HL-60 (cell line): ENCODE measurements at regions not wholly inside any gene's neighbourhood (a gene's known extent, or its start where the extent isn't known, plus 50 kb on each side); places are given as distances from the start of the nearest gene placed in this dataset.

Experiments
- DNase-seq, 2 experiments: peaks; one replicate each; pipeline ENCODE4 v3.0.0-alpha.2; 2010 to 2020; ENCODE audit warnings: low read depth in 1 of 2, low spot score in 1 of 2
- H3K27ac ChIP-seq: fragments of 250-450 bp; sonication (Bioruptor Pico); replicated peaks from 2 replicates; pipeline ENCODE4 v1.5.1; 2020; ENCODE audit warnings: mild to moderate bottlenecking, moderate library complexity
- H3K27me3 ChIP-seq: fragments of 250-450 bp; sonication (Bioruptor Pico); 2 replicates; pipeline ENCODE4 v1.5.1; 2021; ENCODE audit warnings: mild to moderate bottlenecking, moderate library complexity; ENCODE audit not compliant: insufficient read depth, poor library complexity, severe bottlenecking
- H3K4me3 ChIP-seq: replicated peaks from 2 replicates; pipeline ENCODE4 v1.5.1; 2011; ENCODE audit warnings: mild to moderate bottlenecking, control low read depth, low read length; ENCODE audit not compliant: insufficient read depth
- GABPA ChIP-seq: IDR thresholded peaks from 2 replicates; pipeline ENCODE4 v1.6.1; 2012; ENCODE audit warnings: low read depth
- POLR2AphosphoS5 ChIP-seq: IDR thresholded peaks from 2 replicates; pipeline ENCODE4 v1.6.1; 2012; ENCODE audit warnings: low read depth
- SPI1 ChIP-seq: IDR thresholded peaks from 2 replicates; pipeline ENCODE4 v1.6.1; 2012; ENCODE audit warnings: low read depth, mild to moderate bottlenecking, borderline replicate concordance
- TF ChIP-seq, protein P1 (sequence below): IDR thresholded peaks from 2 replicates; pipeline ENCODE4 v1.6.1; 2012; ENCODE audit warnings: low read depth; ENCODE audit not compliant: insufficient replicate concordance
- TF ChIP-seq, protein P2 (sequence below): IDR thresholded peaks from one replicate; pipeline ENCODE4 v1.5.1; 2011; ENCODE audit warnings: low read length, control low read depth, inconsistent platforms; ENCODE audit not compliant: insufficient read depth

DNA sequence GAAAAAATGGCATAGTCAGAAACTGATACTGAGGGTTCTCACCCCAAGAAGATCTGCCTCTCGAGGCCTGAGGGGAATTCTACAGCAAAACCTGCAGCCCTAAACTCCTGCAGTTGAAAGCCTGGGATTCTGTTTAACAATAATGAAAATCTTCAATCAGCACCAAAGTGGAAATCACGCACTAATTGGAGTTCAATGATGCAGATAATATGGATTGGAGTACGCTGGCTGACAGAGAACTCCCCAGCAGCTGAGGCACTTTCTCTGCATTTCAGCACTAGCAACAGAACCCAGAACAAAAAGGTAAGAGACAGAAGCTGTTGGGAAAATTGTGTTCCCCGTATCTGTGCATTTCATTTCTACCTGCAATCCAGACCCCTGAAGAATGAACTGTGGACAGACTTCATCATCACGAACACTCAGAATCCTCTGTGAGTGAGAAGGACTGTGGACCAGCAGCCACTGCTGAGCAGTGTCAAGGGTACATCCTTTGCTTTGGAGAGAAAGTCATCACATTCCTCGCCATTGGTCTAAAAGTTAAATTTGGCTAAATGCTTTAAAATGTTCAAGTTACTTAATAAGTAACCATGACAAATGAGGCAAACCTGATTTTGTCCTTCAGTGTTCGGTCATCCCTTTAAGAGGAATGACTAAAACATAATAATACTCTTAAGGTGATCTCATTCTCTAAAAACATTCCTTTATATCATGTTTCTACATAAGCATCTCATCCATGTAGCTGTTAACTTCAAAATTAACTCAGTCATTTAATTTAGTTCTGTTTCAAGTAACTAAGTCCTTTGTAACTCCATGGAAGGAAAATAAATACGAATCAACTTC, 126.1 kb downstream of the GAS1 start:
- no peak for DNase-seq
- Histone ChIP-seq H3K4me3 (no peak overlapping the region), H3K27me3 (no peaks in the 10 kb centered on the region), H3K27ac (no peak overlapping the region)
- no peak for TF ChIP-seq SPI1
- TF ChIP-seq, protein P1, sequence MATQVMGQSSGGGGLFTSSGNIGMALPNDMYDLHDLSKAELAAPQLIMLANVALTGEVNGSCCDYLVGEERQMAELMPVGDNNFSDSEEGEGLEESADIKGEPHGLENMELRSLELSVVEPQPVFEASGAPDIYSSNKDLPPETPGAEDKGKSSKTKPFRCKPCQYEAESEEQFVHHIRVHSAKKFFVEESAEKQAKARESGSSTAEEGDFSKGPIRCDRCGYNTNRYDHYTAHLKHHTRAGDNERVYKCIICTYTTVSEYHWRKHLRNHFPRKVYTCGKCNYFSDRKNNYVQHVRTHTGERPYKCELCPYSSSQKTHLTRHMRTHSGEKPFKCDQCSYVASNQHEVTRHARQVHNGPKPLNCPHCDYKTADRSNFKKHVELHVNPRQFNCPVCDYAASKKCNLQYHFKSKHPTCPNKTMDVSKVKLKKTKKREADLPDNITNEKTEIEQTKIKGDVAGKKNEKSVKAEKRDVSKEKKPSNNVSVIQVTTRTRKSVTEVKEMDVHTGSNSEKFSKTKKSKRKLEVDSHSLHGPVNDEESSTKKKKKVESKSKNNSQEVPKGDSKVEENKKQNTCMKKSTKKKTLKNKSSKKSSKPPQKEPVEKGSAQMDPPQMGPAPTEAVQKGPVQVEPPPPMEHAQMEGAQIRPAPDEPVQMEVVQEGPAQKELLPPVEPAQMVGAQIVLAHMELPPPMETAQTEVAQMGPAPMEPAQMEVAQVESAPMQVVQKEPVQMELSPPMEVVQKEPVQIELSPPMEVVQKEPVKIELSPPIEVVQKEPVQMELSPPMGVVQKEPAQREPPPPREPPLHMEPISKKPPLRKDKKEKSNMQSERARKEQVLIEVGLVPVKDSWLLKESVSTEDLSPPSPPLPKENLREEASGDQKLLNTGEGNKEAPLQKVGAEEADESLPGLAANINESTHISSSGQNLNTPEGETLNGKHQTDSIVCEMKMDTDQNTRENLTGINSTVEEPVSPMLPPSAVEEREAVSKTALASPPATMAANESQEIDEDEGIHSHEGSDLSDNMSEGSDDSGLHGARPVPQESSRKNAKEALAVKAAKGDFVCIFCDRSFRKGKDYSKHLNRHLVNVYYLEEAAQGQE: no peak
- TF ChIP-seq GABPA: no peak
- TF ChIP-seq, protein P2, sequence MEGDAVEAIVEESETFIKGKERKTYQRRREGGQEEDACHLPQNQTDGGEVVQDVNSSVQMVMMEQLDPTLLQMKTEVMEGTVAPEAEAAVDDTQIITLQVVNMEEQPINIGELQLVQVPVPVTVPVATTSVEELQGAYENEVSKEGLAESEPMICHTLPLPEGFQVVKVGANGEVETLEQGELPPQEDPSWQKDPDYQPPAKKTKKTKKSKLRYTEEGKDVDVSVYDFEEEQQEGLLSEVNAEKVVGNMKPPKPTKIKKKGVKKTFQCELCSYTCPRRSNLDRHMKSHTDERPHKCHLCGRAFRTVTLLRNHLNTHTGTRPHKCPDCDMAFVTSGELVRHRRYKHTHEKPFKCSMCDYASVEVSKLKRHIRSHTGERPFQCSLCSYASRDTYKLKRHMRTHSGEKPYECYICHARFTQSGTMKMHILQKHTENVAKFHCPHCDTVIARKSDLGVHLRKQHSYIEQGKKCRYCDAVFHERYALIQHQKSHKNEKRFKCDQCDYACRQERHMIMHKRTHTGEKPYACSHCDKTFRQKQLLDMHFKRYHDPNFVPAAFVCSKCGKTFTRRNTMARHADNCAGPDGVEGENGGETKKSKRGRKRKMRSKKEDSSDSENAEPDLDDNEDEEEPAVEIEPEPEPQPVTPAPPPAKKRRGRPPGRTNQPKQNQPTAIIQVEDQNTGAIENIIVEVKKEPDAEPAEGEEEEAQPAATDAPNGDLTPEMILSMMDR: no peak

DNA sequence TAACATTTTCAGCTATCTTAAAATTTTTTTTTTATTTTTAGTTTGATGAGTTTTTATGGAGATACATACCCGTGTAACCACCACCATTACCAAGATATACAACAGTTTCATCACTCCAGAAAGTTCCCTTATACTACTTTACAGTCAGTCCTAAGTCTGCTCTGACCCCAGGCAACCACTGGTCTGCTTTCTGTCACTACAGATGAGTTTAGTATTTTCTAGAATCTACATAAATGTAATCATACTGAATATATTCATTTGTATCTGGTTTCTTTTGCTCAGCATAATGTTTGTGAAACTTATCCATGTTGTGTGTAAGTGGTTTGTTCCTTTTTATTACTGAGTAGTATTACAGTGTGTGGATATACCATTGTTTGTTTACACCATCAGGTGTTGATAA, 127.8 kb downstream of the GAS1 start:
- Histone ChIP-seq H3K27me3 (no peaks in the 10 kb centered on the region), H3K27ac (no peak overlapping the region), H3K4me3 (no peak overlapping the region)
- no peak for DNase-seq
- TF ChIP-seq POLR2AphosphoS5 (no peak), GABPA (no peak), SPI1 (no peak)
- TF ChIP-seq, protein P1: no peak
- TF ChIP-seq, protein P2: no peak

DNA sequence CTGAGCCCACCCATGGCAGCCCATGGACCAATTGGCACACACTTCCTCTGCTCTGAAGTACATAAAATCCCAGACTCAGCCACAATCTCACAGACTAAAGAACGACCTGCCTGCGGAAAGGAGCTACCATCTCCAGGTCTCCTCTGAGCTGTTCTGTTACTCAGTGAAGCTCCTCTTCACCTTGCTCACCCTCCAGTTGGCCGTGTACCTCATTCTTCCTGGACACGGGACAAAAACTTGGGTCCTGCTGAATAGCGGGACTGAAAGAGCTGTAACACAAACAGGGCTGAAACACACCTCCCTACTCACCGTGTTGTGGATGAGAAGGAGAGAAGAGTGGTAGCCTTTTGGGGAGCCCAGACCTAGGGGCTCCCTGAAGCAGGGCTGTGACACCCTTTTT, 128.7 kb downstream of the GAS1 start:
- TF ChIP-seq SPI1: no peak
- TF ChIP-seq GABPA: no peak
- TF ChIP-seq, protein P2: no peak
- TF ChIP-seq, protein P1: no peak
- TF ChIP-seq POLR2AphosphoS5: no peak
- Histone ChIP-seq H3K27me3 (no peaks in the 10 kb centered on the region), H3K27ac (no peak overlapping the region), H3K4me3 (no peak overlapping the region)
- no peak for DNase-seq
